GM12878 (cell line): ENCODE measurements at regions not wholly inside any gene's neighbourhood (a gene's known extent, or its start where the extent isn't known, plus 50 kb on each side); places are given as distances from the start of the nearest gene placed in this dataset.

Experiments
- CHD2 ChIP-seq: IDR thresholded peaks from 2 replicates; pipeline ENCODE4 v1.6.1; 2011; ENCODE audit warnings: low read depth, low read length, improper control_type of control experiment, borderline replicate concordance
- JUND ChIP-seq: IDR thresholded peaks from 2 replicates; pipeline ENCODE4 v1.6.1; 2012; ENCODE audit warnings: low read depth, mild to moderate bottlenecking, low read length, improper control_type of control experiment, moderate library complexity
- NFYA ChIP-seq: IDR thresholded peaks from 2 replicates; pipeline ENCODE4 v1.6.1; 2011; ENCODE audit warnings: low read depth, mild to moderate bottlenecking, low read length, improper control_type of control experiment, borderline replicate concordance
- POLR2A ChIP-seq: IDR thresholded peaks from 2 replicates; pipeline ENCODE4 v1.6.1; 2011; ENCODE audit warnings: low read depth, mild to moderate bottlenecking, low read length
- RELA ChIP-seq: fragments of 450-650 bp; IDR thresholded peaks from 2 replicates; pipeline ENCODE4 v1.8.0; 2014; ENCODE audit warnings: borderline replicate concordance; ENCODE audit not compliant: partially characterized antibody
- SP1 ChIP-seq: IDR thresholded peaks from one replicate; pipeline ENCODE4 v1.6.1; 2011; ENCODE audit warnings: low read depth, low read length
- SRF ChIP-seq, 2 experiments: IDR thresholded peaks; 2 replicates each; pipeline ENCODE4 v1.6.1; 2011; ENCODE audit warnings: low read depth in 2 of 2, low read length in 2 of 2, mild to moderate bottlenecking in 1 of 2, moderate library complexity in 1 of 2
- USF2 ChIP-seq: IDR thresholded peaks from 2 replicates; pipeline ENCODE4 v1.6.1; 2011; ENCODE audit warnings: low read depth, low read length, improper control_type of control experiment, borderline replicate concordance
- TF ChIP-seq, protein P1 (sequence below), 3 experiments: IDR thresholded peaks in 2 of 3; conservative IDR thresholded peaks in 1 of 3; 2 replicates each; pipeline ENCODE4 v1.5.1; 2011; ENCODE audit warnings: low read depth in 3 of 3, low read length in 3 of 3, mild to moderate bottlenecking in 3 of 3, control low read depth in 2 of 3, moderate library complexity in 2 of 3, inconsistent platforms in 1 of 3, mixed read lengths in 1 of 3; ENCODE audit not compliant: control insufficient read depth in 2 of 3, insufficient read depth in 1 of 3; ENCODE audit errors: extremely low read depth in 1 of 3

DNA sequence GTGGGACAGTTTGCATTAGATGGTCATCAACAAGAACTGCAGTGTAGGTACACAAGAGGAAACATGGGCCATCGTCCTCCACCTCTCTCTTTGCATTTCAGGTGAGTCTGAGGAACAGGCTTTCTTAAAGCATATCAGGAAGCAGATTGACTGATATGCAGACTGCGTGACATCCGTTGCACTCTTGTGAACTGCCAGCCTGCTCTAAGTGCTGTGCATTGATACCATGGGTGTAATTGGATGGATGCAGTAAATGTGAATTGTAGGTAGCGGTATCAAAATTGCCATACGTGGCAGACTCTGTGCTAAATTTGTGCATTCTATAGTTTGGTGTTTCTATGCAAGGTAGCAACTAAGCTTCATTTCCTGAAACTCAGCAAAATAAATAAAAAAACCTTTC lies 1008.3 kb downstream of the EFNB2 start:
- TF ChIP-seq CHD2 (no peak), SRF (IDR thresholded peaks at IDR 0.05; ENCODE audit: low read depth in 2 of 2, low read length in 2 of 2) (no peak), SP1 (no peak), JUND (no peak), POLR2A (no peak), NFYA (no peak), RELA (no peak), USF2 (no peak)
- TF ChIP-seq, protein P1, sequence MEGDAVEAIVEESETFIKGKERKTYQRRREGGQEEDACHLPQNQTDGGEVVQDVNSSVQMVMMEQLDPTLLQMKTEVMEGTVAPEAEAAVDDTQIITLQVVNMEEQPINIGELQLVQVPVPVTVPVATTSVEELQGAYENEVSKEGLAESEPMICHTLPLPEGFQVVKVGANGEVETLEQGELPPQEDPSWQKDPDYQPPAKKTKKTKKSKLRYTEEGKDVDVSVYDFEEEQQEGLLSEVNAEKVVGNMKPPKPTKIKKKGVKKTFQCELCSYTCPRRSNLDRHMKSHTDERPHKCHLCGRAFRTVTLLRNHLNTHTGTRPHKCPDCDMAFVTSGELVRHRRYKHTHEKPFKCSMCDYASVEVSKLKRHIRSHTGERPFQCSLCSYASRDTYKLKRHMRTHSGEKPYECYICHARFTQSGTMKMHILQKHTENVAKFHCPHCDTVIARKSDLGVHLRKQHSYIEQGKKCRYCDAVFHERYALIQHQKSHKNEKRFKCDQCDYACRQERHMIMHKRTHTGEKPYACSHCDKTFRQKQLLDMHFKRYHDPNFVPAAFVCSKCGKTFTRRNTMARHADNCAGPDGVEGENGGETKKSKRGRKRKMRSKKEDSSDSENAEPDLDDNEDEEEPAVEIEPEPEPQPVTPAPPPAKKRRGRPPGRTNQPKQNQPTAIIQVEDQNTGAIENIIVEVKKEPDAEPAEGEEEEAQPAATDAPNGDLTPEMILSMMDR (IDR thresholded peaks at IDR 0.05 in 2 of 3, conservative IDR thresholded peaks at IDR 0.05 in 1 of 3; ENCODE audit: control insufficient read depth in 2 of 3, extremely low read depth in 1 of 3, insufficient read depth in 1 of 3, low read depth in 3 of 3, low read length in 3 of 3): no peak
